ENCODE measurements at regions not wholly inside any gene's neighbourhood (a gene's known extent, or its start where the extent isn't known, plus 50 kb on each side); places are given as distances from the start of the nearest gene placed in this dataset.

DNA sequence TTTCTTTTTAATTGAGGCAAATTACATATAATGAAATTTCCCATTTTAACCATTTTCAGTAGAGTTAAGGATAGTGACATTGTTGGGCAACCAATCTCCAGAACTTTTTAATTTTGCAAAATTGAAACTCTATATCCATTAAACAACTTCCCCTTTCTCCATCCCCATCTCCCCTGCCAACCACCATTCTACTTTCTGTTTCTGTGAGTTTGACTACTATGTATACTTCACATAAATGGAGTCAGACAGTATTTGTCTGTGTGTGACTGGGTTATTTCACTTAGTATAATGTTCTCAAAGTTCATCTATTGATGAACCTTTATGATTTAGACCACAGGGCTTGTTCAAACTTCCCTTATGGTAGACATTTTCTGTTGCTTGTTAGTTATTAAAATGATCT, 364.5 kb upstream of the MAD2L1 start:
- TF ChIP-seq GATAD2A (CRISPR knock-in tag; IDR thresholded peaks at IDR 0.05) (no peak), TAF1 (CRISPR knock-in tag; IDR thresholded peaks at IDR 0.05) (no peak), RXRA (CRISPR knock-in tag; IDR thresholded peaks at IDR 0.05) (no peak), ISX (CRISPR knock-in tag; conservative IDR thresholded peaks at IDR 0.05) (no peak), ZNF274 (CRISPR knock-in tag; IDR thresholded peaks at IDR 0.05) (no peak), FOXA1 (IDR thresholded peaks at IDR 0.05) (no peak), FOXA1 (CRISPR knock-in tag; IDR thresholded peaks at IDR 0.05) (no peak), ZNF567 (CRISPR knock-in tag; IDR thresholded peaks at IDR 0.05; ENCODE audit: borderline replicate concordance) (no peak), ZNF17 (CRISPR knock-in tag; IDR thresholded peaks at IDR 0.05) (no peak), TBL1XR1 (IDR thresholded peaks at IDR 0.05; ENCODE audit: borderline replicate concordance, low read length, partially characterized antibody) (no peak)

Data from HepG2 (cell line).